HG03139 (cell line): ENCODE measurements at regions not wholly inside any gene's neighbourhood (a gene's known extent, or its start where the extent isn't known, plus 50 kb on each side); places are given as distances from the start of the nearest gene placed in this dataset.

ENCODE experiments used
- ATAC-seq: cut with Tn5 transposase; IDR thresholded peaks from one replicate; pipeline ENCODE4 v1.9.1; 2021; ENCODE audit not compliant: unreplicated experiment

DNA sequence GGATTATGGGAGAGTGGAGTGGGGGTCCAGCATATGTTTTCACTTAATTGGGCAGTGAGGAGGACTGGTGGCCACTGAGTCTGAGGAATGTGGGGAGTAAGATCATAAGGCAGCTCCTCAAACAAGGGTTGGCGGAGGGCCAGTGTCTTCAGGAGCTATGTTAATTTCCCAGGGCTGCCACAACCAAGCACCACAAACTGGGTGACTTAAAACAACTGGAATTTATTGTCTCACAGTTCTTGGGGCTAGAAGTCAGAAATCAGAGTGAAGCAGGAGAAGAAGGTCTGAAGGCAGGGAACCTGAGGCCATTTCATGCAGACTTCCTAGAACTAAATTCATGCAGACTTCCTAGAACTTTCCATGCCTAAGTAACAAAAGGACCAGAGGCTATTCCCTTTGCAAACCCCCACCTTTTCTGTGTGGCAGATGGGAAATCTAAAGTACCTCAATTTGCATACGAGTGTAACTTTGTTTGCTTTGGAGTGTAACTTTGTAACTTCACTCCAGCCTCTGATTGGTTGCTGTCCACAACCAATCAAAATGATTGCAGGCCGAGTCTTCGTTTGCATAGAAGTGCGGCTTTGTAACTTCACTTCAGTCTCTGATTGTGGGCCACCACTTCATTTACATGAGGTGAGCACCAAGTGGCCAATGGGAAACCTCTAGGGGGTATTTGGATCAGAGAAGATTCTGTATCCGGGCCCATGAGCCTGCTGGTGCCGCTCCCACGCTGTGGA, 50.5 kb upstream of the ZBED5 start:
- ATAC-seq: no peak
